Erythroblast (primary cell): ENCODE measurements at regions not wholly inside any gene's neighbourhood (a gene's known extent, or its start where the extent isn't known, plus 50 kb on each side); places are given as distances from the start of the nearest gene placed in this dataset.

ENCODE experiments used
- GATA1 ChIP-seq: IDR thresholded peaks from 2 replicates; pipeline ENCODE4 v1.6.1; 2011; ENCODE audit warnings: low read depth, mild to moderate bottlenecking, control low read depth, low read length, moderate library complexity
- POLR2A ChIP-seq: IDR thresholded peaks from 2 replicates; pipeline ENCODE4 v1.6.1; 2011; ENCODE audit warnings: mild to moderate bottlenecking, low read length

DNA sequence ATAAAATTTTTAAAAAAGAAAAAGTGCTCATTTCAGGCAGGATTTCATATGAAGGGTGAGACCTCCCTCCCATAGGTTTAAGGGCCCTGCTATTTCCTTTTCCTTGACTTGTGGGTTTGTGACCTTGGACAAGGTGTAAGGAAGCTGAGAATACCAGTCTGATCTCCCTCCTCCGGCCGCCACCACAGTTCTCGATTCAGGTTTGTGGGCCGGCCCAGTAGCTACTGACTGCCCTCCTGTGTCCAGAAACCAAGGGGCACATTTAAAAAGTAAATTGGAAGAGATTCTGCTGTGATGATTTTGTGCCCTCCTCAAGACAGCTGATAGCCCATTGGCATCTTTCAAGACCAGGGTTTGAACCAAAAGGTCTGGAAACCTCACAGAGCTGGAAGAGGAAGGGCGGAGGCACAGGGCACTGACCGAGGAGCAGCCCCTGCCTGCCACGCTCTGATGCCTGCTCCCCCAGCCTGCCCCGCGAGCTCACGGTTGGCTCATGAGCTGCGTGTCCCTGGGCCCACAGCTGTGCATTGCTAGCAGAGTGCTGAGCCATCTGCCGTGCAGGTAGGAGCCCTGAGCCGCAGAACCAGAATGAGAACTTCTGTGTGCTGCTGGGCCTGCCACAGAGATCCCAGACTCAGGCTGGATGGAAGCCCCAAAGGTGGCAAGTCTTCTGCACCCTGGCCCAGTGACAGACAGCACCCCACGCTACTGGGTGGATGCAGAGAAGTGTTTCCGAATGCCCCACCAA lies 348.7 kb downstream of the NPHP4 start:
- no peak for TF ChIP-seq POLR2A
- TF ChIP-seq GATA1, result no peak
